ENCODE measurements at regions not wholly inside any gene's neighbourhood (a gene's known extent, or its start where the extent isn't known, plus 50 kb on each side); places are given as distances from the start of the nearest gene placed in this dataset.
"Not testable (repeated sequence)": the region's sequence is repeated elsewhere in the genome, so short reads cannot be mapped to it uniquely, and the experiment has no call there.

- no peak for DNase-seq (ENCODE audit: low spot score)
These were observed 660.5 kb downstream of the EPM2A start for GRCh38 chr6:145074805-145075204.

GRCh38 chr6:145075425-145075824 is 659.9 kb downstream of the EPM2A start:
- no peak for DNase-seq (ENCODE audit: low spot score)

- DNase-seq (ENCODE audit: low spot score) = no peak
These were observed 659.0 kb downstream of the EPM2A start for GRCh38 chr6:145076115-145076841.

GRCh38 chr6:145077382-145077781 is 657.9 kb downstream of the EPM2A start:
- no peak for DNase-seq (ENCODE audit: low spot score)

GRCh38 chr6:145080651-145081050 is 654.7 kb downstream of the EPM2A start:
- no peak for DNase-seq (ENCODE audit: low spot score)

GRCh38 chr6:145081677-145082076 is 653.6 kb downstream of the EPM2A start:
- no peak for DNase-seq (ENCODE audit: low spot score)

GRCh38 chr6:145082359-145082758 is 653.0 kb downstream of the EPM2A start:
- no peak for DNase-seq (ENCODE audit: low spot score)

- no peak for DNase-seq (ENCODE audit: low spot score)
These were observed 649.1 kb downstream of the EPM2A start for GRCh38 chr6:145086197-145086596.

GRCh38 chr6:145087034-145087433 is 648.3 kb downstream of the EPM2A start:
- no peak for DNase-seq (ENCODE audit: low spot score)

- DNase-seq (ENCODE audit: low spot score) = peak; percentile 41
These were observed 644.3 kb downstream of the EPM2A start for GRCh38 chr6:145090801-145091585.

- no peak for DNase-seq (ENCODE audit: low spot score)
These were observed 643.7 kb downstream of the EPM2A start for GRCh38 chr6:145091586-145092142.

GRCh38 chr6:145092554-145092953 is 642.8 kb downstream of the EPM2A start:
- no peak for DNase-seq (ENCODE audit: low spot score)

- no peak for DNase-seq (ENCODE audit: low spot score)
These were observed 642.1 kb downstream of the EPM2A start for GRCh38 chr6:145093226-145093625.

GRCh38 chr6:145096846-145097245 is 638.5 kb downstream of the EPM2A start:
- DNase-seq (ENCODE audit: low spot score) = no peak

- DNase-seq (ENCODE audit: low spot score) = not testable (repeated sequence)
These were observed 637.2 kb downstream of the EPM2A start for GRCh38 chr6:145098127-145098526.

GRCh38 chr6:145099713-145100112 is 635.6 kb downstream of the EPM2A start:
- DNase-seq (ENCODE audit: low spot score) = no peak

GRCh38 chr6:145110109-145110508 is 625.2 kb downstream of the EPM2A start:
- no peak for DNase-seq (ENCODE audit: low spot score)

- not testable (repeated sequence) for DNase-seq (ENCODE audit: low spot score)
These were observed 623.9 kb downstream of the EPM2A start for GRCh38 chr6:145111407-145111806.

- no peak for DNase-seq (ENCODE audit: low spot score)
These were observed 622.6 kb downstream of the EPM2A start for GRCh38 chr6:145112711-145113148.

- no peak for DNase-seq (ENCODE audit: low spot score)
These were observed 619.7 kb downstream of the EPM2A start for GRCh38 chr6:145115638-145116037.

GRCh38 chr6:145116591-145117178 is 618.6 kb downstream of the EPM2A start:
- no peak for DNase-seq (ENCODE audit: low spot score)

- DNase-seq (ENCODE audit: low spot score) = no peak
These were observed 617.1 kb downstream of the EPM2A start for GRCh38 chr6:145118224-145118623.

- no peak for DNase-seq (ENCODE audit: low spot score)
These were observed 616.2 kb downstream of the EPM2A start for GRCh38 chr6:145119081-145119480.

All from HuH-7.5 (cell line).